OCI-LY7 (cell line): ENCODE measurements at regions not wholly inside any gene's neighbourhood (a gene's known extent, or its start where the extent isn't known, plus 50 kb on each side); places are given as distances from the start of the nearest gene placed in this dataset.

Experiments used
- EZH2phosphoT487 ChIP-seq: fragments of 200-600 bp; sonication (generic); IDR thresholded peaks from 2 replicates; pipeline ENCODE4 v1.6.1; 2018; ENCODE audit warnings: low read depth, borderline replicate concordance, mild to moderate bottlenecking, mixed run types, antibody characterized with exemption, low read length, moderate library complexity, mixed read lengths
- TF ChIP-seq, protein P1 (sequence below): fragments of 200-600 bp; sonication (generic); conservative IDR thresholded peaks from 2 replicates; pipeline ENCODE4 v1.5.1; 2014; ENCODE audit warnings: mild to moderate bottlenecking, antibody characterized with exemption, low read length, moderate library complexity, mixed read lengths

DNA sequence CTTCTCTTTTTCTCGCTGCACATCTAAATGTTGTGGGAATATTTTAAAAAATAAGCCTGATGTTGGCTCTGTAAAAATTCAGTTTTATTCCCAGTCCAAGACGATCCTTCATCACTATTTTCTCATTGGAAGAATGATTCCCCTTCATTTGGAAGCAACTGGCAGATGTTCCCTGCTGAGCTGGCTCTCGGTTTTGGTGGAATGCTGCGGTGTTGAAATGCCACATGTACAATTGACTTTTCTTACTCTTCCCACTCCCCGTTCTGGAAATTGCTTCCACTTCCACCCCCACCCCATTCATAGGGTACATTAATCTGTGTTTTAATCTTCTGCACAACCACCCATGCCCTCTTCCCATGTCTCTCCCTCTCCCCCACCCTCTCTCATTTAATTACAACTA is 496.3 kb upstream of the MAP3K7 start:
- TF ChIP-seq, protein P1, sequence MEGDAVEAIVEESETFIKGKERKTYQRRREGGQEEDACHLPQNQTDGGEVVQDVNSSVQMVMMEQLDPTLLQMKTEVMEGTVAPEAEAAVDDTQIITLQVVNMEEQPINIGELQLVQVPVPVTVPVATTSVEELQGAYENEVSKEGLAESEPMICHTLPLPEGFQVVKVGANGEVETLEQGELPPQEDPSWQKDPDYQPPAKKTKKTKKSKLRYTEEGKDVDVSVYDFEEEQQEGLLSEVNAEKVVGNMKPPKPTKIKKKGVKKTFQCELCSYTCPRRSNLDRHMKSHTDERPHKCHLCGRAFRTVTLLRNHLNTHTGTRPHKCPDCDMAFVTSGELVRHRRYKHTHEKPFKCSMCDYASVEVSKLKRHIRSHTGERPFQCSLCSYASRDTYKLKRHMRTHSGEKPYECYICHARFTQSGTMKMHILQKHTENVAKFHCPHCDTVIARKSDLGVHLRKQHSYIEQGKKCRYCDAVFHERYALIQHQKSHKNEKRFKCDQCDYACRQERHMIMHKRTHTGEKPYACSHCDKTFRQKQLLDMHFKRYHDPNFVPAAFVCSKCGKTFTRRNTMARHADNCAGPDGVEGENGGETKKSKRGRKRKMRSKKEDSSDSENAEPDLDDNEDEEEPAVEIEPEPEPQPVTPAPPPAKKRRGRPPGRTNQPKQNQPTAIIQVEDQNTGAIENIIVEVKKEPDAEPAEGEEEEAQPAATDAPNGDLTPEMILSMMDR = no peak
- no peak for TF ChIP-seq EZH2phosphoT487
